Cardiac muscle cell (in vitro differentiated cells and primary cell): ENCODE measurements at regions not wholly inside any gene's neighbourhood (a gene's known extent, or its start where the extent isn't known, plus 50 kb on each side); places are given as distances from the start of the nearest gene placed in this dataset.

Source experiments
- DNase-seq, 2 donors: peaks; one replicate each; pipeline versions ENCODE4 v3.0.0 to v3.0.0-alpha.2; 2010 to 2017; ENCODE audit warnings: low read depth in 1 of 2, low spot score in 1 of 2
- H3K27ac ChIP-seq: fragments of 200-600 bp; sonication (generic); 2 replicates; pipeline ENCODE4 v1.5.1; 2016
- H3K27me3 ChIP-seq: fragments of 200-600 bp; sonication (generic); 2 replicates; pipeline ENCODE4 v1.6.0; 2016; ENCODE audit warnings: control low read depth
- H3K36me3 ChIP-seq: fragments of 200-600 bp; sonication (generic); 2 replicates; pipeline ENCODE4 v1.5.1; 2016; ENCODE audit warnings: control low read depth
- H3K4me1 ChIP-seq: fragments of 200-600 bp; sonication (generic); 2 replicates; pipeline ENCODE4 v1.8.1; 2017; ENCODE audit warnings: low read depth, mild to moderate bottlenecking, mixed run types
- H3K4me3 ChIP-seq: fragments of 200-600 bp; sonication (generic); 2 replicates; pipeline ENCODE4 v1.5.1; 2016; ENCODE audit warnings: mild to moderate bottlenecking
- H3K9me3 ChIP-seq: fragments of 200-600 bp; sonication (generic); 2 replicates; pipeline ENCODE4 v1.5.1; 2017; ENCODE audit warnings: low read depth, mild to moderate bottlenecking, control low read depth
- CTCF ChIP-seq: IDR thresholded peaks from 2 replicates; pipeline ENCODE4 v1.5.1; 2012; ENCODE audit warnings: low read depth, mild to moderate bottlenecking, low read length

GRCh38 chr1:29459620-29459945 lies 223.3 kb downstream of the PTPRU start:
- no peaks in the 10 kb centered on the region for H3K36me3 ChIP-seq
- no peak for TF ChIP-seq CTCF
- no peak for DNase-seq
- no peaks in the 10 kb centered on the region for H3K9me3 ChIP-seq
- H3K27ac ChIP-seq: no peak overlapping the region
- H3K4me1 ChIP-seq: no peaks in the 10 kb centered on the region
- no peak overlapping the region for H3K4me3 ChIP-seq
- H3K27me3 ChIP-seq: no peaks in the 10 kb centered on the region

- Histone ChIP-seq H3K4me3 (no peak overlapping the region), H3K9me3 (no peaks in the 10 kb centered on the region), H3K27ac (no peak overlapping the region), H3K36me3 (no peaks in the 10 kb centered on the region), H3K4me1 (no peaks in the 10 kb centered on the region), H3K27me3 (no peaks in the 10 kb centered on the region)
- no peak for DNase-seq
- TF ChIP-seq CTCF: no peak
Observed at GRCh38 chr1:29458737-29459619, 222.7 kb downstream of the PTPRU start.

- Histone ChIP-seq H3K9me3 (no peaks in the 10 kb centered on the region), H3K4me1 (no peaks in the 10 kb centered on the region), H3K36me3 (no peaks in the 10 kb centered on the region), H3K27ac (no peak overlapping the region), H3K27me3 (no peaks in the 10 kb centered on the region), H3K4me3 (no peak overlapping the region)
- TF ChIP-seq CTCF: no peak
- DNase-seq: no peak
Observed at GRCh38 chr1:29457496-29458368, 221.4 kb downstream of the PTPRU start.

DNA sequence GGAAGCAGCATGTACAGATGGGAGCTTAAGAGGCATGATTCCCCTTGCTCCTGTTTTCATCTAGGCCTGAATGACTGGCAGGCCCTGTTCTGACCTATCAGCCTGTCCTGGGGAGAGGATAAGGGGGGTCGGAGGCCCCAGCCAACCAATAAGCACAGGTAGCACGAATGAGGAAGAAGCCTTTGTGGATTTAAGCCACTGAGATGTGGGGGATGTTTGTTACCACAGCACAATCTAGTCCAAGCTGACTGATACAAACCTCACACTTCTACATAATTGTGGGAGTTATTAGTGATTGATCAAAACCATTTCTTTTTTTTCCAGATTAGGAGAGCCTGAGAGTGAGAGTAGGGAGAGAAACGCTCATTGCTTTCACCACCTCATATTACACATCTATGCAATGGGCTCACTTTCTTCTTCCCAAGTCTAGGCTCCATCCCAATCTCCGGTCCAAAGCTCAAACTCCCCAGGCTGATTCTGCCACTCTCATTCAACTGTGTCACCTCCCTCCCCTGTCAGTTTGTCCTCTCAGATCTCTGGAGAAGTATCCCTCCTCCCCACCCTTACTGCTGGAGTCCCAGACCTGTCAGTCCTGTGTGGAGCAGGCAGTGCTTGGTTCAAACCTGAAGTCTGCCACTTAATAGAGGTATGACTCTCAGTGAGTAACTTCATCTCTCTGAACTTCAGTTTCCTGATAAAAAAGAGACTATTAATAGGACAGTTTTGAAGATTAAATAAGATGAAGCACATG lies 220.5 kb downstream of the PTPRU start:
- H3K36me3 ChIP-seq: no peaks in the 10 kb centered on the region
- DNase-seq: no peak
- H3K9me3 ChIP-seq: no peaks in the 10 kb centered on the region
- TF ChIP-seq CTCF: no peak
- no peaks in the 10 kb centered on the region for H3K4me1 ChIP-seq
- H3K27me3 ChIP-seq: no peaks in the 10 kb centered on the region
- H3K4me3 ChIP-seq: no peak overlapping the region
- H3K27ac ChIP-seq: no peak overlapping the region

GRCh38 chr1:29455781-29456180 lies 219.5 kb downstream of the PTPRU start:
- no peaks in the 10 kb centered on the region for H3K36me3 ChIP-seq
- no peak for TF ChIP-seq CTCF
- no peaks in the 10 kb centered on the region for H3K27me3 ChIP-seq
- no peaks in the 10 kb centered on the region for H3K4me1 ChIP-seq
- no peak overlapping the region for H3K4me3 ChIP-seq
- no peak overlapping the region for H3K27ac ChIP-seq
- no peaks in the 10 kb centered on the region for H3K9me3 ChIP-seq
- no peak for DNase-seq
